Stimulated activated CD8-positive, alpha-beta memory T cell treated with anti-CD3 and anti-CD28 coated beads, Interleukin-7, amount 100 ng/mL, for 48 hours (primary cell): ENCODE measurements at regions not wholly inside any gene's neighbourhood (a gene's known extent, or its start where the extent isn't known, plus 50 kb on each side); places are given as distances from the start of the nearest gene placed in this dataset.
"Not testable (repeated sequence)": the region's sequence is repeated elsewhere in the genome, so short reads cannot be mapped to it uniquely, and the experiment has no call there.

ENCODE experiments used
- DNase-seq, 2 donors: peaks; one replicate each; pipeline ENCODE4 v3.0.0-alpha.2; 2020; ENCODE audit warnings: low read depth in 1 of 2; ENCODE audit errors: extremely low read depth in 1 of 2

DNA sequence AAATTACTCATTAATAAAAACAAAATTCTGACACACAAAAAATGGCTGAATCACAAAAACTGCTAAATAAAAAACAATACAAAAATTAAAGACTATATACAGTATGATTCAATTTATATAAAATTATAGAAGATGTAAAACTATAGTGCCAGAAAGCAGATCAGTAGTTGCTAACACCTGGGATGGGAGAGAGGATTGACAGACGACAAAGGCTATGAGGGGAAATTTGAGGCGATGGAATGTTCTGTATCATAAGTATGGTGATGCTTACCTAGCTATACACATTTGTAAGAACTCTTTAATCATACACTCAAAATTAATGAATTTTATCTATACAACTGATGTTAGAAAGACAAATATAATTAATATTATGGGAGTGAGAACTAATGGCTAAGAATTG lies 247.9 kb upstream of the GJE1 start:
- no peak for DNase-seq

DNA sequence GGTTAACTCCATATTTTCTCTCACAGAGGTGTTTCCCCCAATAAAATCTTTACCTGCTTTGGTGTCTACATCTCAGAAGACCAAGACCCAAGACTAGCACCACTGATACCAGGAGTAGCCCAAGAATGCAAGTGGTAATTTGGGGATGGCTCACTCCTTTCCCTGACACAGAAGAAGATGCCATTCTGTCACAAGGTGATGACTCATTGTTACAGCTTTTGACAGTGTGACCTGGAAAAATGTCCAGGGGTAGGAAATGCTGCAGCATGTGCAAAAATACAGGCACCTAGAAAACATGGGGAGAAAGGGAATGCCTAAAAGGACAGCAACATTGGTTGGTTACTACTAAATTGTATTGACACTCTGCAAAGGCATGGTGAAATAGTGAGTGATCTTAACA lies 254.0 kb upstream of the GJE1 start:
- no peak for DNase-seq

DNA sequence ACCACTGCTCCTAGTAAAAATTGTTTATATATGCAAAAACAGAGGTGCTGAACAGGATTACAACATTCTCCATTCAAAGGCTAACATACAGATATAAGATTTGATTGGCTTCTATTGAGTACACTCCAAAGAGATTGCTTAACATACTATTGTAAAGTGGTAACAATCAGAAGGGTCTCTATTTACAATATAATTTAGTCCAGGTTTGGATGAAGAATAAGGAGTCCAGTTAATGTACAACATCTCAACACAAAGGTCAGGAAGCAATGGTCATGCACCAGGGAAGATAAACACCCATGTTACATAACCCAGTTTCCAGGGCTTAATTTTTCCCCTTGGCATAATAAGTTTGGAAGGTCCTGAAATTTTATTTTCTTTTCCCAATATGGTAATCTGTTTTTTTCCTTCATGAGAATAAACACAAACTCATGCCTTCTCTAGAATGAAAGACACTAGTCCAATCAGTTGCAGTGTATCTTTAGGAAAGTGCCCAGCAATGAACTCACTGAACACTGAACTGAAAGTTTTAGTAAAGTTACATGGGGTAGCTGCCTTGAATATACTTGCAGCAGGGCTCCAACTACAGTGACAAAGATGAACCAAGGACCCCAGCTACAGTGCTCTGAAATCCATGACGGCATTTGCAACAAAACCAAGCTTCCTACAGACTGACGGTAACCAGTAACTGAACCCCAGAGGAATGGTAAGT lies 255.3 kb upstream of the GJE1 start:
- DNase-seq, result no peak

DNA sequence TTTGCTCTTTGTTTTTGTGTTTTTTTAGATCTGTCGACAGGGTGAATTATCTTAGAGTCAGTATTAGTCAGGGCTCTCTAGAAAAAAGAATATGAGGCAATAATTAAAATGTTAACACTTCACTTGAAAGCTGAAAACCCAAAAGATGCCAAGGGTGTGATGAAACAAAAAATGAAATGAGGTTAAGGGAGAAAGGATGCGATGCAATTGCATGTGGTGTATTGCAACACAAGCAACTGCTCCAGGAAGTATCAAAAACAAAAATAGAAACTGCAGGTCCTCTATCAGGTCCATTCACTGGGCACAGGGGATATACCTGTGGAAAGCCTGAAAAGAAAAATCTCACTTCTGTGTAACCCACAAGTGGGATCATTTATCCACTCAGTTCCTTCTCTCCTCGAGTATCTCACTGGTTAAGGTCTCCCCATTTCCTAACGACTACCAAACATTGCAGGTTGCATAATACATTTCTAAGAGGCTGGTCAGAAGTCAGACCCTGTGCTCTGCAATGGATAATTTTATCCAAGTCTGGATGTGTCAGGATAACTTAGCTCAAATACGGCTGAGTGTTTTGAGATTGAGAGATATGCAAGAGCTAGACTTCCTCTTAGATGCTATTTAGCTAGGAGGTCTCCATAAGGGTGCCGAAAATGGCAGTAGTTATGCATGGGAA lies 257.7 kb upstream of the GJE1 start:
- DNase-seq, result no peak

GRCh38 chr6:141869509-141869908 lies 263.2 kb upstream of the GJE1 start:
- not testable (repeated sequence) for DNase-seq

- DNase-seq, result no peak
Measured at GRCh38 chr6:141867767-141868166, 265.0 kb upstream of the GJE1 start.

GRCh38 chr6:141866731-141867497 lies 265.8 kb upstream of the GJE1 start:
- no peak for DNase-seq

GRCh38 chr6:141851063-141851462 lies 281.7 kb upstream of the GJE1 start:
- DNase-seq, result no peak

DNA sequence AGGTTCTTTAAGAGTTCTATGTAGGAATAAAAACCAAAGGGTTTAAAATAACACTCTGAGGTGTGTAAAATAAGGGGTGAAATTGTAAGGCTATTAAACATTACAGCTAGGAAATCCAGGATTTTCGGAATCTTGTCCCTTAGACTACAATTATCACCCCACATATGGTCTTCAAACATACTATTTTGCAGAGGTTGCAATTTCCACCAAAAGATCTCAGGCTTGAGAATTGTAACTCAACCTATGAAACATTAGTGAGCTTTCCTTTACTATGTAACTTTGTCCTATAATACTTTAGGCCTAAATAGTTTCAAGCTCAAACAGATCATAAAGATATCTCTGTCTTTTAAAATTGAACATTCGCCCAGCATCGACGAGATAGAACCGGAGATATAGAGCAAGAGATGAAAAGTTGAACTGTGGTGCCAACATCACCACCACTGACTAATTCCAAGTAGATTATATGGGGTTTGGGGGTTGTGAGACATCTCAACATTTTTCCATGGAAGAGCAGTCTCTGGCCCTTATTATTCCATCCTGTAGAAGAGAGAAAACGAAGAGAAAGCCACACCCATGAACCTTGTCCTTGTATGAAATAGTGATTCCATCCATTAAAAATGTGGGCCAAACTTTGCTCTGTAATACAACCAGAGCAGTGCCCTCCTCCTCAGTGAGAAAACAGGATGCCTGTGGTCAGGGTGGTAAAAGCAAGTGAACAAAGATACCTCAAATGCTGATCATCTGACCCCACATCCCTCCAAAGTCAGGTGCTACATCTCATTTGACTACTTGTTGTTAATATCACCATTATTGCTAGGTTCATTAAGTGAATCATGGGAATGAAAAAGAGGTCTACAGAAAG lies 284.5 kb upstream of the GJE1 start:
- peak in 1 of 2 donors; percentile 0 for DNase-seq

- no peak for DNase-seq
Measured at GRCh38 chr6:141846639-141847038, 286.1 kb upstream of the GJE1 start.

DNA sequence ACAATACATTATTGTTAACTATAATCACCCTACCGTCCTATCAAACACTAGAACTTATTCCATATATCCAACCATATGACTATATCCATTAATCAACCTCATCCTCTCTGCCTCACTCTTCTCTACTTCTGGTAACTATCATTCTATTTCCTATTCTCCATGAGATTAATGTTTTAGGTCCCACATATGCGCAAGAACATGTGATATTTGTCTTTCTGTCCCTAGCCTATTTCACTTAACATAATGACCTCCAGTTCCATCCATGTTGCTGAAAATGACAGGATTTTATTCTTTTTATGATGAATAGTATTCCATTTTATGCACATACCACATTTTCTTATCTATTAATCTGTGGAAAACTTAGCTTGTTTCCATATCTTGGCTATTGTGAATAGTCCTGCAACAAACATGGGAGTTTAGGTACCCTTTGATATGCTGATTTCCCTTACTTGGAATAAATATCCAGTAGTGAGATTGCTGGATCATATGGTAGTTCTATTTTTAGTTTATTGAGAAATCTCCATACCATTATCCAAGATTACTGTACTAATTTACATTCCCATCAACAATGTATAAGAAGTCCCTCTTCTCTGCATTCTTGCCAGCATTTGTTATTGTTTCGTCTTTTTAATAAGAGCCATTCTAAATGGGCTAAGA lies 289.4 kb upstream of the GJE1 start:
- DNase-seq, result no peak

GRCh38 chr6:141833001-141833655 lies 299.6 kb upstream of the GJE1 start:
- DNase-seq, result no peak

DNA sequence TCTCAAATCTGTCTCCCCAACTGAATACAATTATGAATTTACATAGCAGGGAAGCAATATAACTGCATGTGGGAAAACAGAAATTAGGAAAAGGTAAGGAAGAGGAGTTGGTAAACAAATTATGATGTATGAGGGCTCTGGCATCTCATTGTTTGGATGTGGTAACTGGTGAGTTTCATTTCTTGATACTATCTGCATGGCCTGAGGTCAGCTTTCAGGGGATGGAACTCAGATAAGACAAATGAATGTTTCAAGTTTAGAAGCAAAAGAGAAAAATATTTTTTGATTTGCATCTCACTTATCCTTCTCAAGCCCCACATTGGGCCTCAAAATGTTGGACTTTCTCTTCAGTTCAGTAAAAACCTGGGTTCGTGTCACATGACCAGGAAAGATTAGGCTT lies 302.2 kb upstream of the GJE1 start:
- no peak for DNase-seq

DNA sequence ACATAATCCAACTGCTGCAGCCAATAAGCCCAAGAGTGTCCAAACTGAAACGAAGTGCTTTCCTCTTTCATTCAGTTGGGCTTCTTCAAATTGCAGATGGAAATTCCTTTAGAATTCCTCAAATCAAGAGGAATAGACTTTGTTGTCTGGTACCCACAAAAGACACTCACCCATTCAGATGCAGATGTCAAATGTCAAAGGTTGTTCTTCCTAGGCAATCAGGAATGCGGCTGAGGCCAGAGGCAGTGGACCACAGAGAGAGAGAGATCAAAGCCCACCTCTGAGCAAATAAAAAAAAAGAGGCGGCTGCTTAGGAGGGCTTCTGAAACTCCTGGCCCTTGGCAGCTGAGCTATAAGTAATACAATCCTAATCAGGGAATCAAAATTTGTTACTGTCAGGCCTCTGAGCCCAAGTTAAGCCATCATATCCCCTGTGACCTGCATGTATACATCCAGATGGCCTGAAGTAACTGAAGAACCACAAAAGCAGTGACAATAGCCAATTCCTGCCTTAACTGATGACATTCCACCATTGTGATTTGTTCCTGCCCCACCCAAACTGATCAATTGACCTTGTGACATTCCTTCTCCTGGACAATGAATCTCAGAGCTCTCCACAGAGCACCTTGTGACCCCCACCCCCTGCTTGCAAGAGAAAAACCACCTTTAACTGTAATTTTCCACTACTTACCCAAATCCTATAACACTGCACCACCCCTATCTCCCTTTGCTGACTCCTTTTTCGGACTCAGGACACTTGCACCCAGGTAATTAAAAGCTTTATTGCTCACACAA lies 303.0 kb upstream of the GJE1 start:
- no peak for DNase-seq

DNA sequence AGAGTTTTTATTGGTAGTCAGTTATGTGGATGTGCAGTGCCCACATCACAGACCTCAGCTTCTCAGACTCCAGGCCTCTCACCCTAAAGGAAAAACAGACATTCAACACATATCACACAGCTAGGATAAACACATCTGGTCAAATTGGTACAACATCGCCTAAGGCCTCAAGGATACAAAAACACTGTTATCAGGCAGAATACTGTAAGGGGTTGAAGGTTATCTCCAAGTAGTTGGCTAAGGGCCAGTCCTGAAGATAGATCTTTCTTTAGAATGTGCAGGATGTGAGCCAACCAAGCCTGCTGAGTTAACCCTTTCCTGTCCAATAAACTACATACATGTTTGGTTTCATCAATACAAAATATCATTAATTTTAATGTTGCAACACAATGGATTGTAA lies 308.4 kb upstream of the GJE1 start:
- no peak for DNase-seq

DNA sequence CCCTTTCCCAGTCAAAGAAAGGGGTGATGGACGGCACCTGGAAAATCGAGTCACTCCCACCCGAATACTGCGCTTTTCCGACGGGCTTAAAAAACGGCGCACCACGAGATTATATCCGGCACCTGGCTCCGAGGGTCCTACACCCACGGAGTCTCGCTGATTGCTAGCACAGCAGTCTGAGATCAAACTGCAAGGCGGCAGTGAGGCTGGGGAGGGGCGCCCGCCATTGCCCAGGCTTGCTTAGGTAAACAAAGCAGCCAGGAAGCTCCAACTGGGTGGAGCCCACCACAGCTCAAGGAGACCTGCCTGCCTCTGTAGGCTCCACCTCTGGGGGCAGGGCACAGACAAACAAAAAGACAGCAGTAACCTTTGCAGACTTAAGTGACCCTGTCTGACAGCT lies 317.7 kb upstream of the GJE1 start:
- DNase-seq, result not testable (repeated sequence)

GRCh38 chr6:141809901-141810300 lies 322.8 kb upstream of the GJE1 start:
- DNase-seq, result no peak

DNA sequence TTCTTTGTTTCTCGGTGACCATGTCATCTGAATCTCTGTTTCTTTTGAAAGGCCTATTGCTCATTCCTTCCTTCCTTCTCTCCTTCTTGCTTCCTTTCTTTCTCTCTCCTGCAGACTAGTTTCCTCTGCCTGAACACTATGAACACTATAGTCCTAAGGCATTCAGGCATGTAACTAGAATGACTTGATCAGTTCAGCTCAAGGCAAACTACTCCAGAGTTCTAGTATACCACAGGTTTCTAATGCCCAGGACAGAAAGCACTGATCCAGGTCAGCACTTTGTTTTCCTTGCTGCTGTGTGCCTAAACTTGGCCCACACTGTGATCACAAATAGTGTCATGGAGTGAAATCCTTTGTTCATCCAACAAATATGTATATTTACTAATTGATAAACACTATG lies 324.1 kb upstream of the GJE1 start:
- no peak for DNase-seq

DNA sequence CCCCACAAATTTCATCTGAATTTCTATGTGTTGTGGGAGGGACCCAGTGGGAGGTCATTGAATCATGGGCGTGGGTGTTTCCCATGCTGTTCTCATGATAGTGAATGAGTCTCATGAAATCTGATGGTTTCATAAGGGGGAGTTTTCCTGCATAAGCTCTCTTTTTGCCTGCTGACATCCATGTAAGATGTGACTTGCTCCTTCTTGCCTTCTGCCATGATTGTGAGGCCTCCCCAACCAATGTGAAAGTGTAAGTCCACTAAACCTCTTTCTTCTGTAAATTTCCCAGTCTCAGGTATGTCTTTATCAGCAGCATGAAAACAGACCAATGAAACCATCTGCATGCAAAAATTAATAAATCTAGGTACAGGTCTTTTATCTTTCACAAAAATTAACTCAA lies 331.8 kb upstream of the GJE1 start:
- not testable (repeated sequence) for DNase-seq
